HG02870 (cell line): ENCODE measurements at regions not wholly inside any gene's neighbourhood (a gene's known extent, or its start where the extent isn't known, plus 50 kb on each side); places are given as distances from the start of the nearest gene placed in this dataset.
"Not testable (repeated sequence)": the region's sequence is repeated elsewhere in the genome, so short reads cannot be mapped to it uniquely, and the experiment has no call there.

Experiments
- ATAC-seq: cut with Tn5 transposase; IDR thresholded peaks from one replicate; pipeline ENCODE4 v1.9.1; 2021; ENCODE audit warnings: mild to moderate bottlenecking, moderate library complexity; ENCODE audit not compliant: unreplicated experiment

DNA sequence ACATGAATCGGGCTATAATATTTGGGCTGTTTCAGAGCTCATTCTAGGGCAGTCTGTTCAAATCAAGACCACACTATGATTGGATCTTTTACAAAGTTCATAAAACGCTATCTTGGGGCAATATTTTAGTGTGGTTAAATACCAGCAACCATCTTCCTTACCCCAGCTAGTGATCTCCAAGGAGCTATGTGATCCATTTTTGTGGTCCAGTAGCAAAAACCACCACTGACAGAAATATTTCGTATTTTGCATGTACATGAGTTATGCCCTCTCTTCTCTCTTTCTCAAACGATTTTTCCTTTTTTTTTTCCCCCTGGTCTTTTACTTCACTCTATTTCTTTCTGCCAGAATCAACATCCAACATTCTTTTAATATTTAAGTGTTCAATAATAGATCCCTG is 280.6 kb upstream of the KITLG start:
- no peak for ATAC-seq

DNA sequence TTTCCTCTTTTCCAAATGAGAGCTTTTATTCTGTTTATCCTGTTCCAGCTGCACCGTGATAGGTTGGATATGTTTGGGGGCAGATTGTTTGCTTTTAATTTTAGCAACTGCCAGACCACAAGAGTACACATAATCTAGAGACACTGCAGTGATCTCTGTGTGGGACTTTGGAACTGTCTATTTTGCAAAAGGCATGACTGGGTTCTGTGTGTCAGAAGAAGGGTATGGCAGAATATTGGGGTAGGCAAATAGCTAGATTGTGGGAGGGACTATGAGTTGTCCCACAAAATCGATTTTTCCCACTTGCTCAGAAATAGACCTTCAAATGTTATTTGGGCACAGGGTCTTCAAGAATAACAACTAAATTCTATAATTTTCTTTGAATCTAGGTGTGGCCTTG is 275.9 kb upstream of the KITLG start:
- ATAC-seq: no peak

DNA sequence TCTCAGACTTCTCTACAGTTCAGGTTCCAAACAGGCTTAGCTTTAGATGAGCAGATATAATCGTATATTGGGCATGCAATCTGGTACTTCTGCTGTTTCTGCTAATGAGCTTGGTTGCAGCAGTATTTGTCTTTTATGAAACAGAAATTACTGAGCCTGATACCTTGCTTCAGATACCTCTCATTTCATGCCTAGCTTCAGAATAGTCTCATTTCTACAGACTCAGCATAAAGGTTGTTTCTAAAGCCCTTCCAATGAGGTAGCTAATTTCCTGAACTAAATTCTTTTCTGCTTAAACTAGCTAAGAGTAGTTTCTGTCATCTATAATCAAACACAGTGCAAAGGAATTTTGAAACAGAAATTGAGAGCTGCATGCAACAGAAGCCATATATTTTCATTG is 275.0 kb upstream of the KITLG start:
- no peak for ATAC-seq

DNA sequence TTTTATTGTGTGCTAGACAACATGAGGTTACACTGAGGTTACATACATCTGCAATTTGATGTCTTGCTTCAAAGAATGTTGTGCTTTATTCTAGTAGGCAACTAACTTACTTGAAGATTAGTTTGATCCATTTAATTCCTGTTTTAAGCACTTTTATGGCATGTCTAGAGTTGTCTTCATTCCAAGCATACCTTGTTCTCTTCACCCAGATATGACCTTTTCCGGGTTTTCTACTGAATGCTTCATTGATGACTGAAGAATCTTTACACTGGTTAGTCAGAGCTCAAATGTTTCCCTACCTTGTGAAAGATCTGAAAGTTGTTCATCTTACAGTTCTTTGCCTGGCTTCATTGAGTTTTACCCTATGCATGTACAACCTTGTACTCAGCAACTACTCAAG is 274.0 kb upstream of the KITLG start:
- no peak for ATAC-seq

DNA sequence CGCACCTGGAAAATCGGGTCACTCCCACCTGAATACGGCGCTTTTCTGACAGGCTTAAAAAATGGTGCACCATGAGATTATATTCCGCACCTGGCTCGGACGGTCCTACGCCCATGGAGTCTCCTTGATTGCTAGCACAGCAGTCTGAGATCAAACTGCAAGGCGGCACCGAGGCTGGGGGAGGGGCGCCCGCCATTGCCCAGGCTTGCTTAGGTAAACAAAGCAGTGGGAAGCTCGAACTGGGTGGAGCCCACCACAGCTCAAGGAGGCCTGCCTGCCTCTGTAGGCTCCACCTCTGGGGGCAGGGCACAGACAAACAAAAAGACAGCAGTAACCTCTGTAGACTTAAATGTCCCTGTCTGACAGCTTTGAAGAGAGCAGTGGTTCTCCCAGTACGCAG is 267.0 kb upstream of the KITLG start:
- not testable (repeated sequence) for ATAC-seq

DNA sequence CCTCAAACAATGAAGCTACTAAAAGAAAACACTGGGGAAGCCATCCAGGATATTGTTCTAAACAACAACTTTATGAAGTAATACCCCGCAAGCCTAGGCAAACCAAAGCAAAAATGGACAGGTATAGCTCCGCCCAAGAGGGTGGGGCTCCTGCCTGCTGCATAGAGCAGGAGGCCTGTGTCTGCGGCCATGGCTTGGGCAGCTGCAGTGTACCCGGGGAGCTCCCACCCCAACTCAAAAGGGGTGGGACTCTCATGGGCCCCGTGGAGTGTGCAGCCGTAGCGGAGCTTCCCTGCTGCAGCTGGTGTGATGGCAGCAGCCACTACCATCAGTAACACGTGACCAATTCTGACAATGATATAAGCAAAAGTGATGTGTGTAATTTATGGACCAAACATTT is 264.2 kb upstream of the KITLG start:
- ATAC-seq: no peak

DNA sequence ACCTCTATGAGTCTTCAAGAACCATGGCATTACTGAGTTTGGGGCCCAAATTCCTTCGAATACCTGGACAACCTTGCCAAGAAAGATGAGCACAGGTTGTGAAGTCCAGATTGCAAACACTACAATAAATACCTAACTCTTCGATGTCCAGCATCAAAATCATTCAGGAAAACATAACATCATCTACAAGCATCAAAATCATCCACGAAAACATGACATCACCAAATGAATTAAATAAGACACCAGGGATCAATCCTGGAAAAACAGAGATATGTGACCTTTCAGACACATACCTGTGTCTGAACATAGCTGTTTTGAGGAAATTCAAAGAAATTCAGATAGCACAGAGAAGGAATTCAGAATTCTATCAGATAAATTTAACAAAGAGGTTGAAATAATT is 262.0 kb upstream of the KITLG start:
- ATAC-seq: no peak

DNA sequence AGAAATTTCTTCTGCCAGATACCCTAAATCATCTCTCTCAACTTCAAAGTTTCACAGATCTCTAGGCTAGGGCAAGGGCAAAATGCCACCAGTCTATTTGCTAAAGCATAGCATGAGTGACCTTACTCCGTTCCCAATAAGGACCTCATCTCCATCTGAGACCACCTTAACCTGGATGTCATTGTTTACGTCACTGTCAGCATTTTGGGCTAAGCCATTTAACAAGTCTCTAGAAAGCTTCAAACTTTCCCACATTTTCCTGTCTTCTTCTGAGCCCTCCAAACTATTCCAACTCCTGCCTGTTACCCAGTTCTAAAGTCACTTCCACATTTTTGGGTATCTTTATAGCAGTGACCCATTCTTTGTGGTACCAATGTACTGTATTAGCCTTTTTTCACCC is 259.2 kb upstream of the KITLG start:
- ATAC-seq: no peak

DNA sequence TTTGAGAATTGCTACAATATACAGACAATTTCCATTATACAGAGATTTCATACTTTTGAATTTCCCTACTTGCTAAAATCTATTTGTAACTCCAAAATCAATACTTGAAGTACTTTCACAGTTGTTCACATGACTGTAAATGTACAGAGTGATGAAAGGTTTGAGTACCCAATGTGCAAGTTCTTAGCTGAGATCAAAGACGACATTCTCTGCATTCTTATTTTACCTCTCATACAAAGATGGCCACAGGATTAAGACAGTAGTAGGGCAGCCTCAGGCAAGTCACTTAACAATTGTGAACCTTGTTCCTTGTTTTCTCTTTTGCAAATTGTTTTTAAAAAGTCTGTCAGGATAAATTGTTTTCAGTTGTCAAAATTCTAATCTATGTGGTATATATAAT is 255.9 kb upstream of the KITLG start:
- no peak for ATAC-seq

DNA sequence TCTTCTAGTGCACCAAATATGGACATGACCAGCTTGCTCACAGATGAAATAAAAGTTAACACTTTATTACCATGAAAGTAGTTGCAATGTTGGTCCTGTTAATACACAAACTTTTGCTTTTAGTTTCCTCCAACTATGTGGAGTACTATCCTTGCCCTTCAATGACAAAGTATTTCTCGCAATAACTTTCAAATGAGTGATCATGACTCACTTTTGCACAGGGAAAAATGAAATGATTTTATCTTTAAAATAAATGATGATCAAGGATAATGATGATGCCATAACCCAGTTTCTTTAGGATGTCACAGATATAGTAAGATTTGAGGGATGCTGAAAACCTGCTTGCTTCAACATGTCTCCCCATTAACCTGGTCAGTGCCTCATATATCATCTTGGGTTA is 254.0 kb upstream of the KITLG start:
- ATAC-seq: no peak

DNA sequence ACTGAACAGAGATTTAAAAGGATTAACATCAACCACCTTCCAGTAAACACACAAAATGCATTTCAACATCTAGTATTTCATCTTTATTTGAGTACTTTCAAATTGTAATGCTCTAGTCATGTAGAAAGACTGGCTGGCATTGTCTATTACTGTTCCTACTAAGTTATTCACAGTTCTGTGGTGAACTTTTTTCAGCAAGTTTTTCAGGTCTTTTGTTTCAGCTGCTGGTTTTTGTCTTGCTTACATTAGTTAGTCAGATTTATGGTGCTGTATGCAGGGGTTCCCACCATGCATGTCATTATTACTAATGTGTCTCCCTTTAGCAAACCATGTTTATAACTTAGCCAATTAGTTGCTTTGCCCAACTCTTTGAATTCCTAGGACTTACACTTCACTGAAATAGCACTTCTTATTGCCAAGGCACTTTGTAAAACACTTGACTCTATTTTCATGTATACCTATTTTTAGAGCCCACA is 253.4 kb upstream of the KITLG start:
- ATAC-seq: no peak

DNA sequence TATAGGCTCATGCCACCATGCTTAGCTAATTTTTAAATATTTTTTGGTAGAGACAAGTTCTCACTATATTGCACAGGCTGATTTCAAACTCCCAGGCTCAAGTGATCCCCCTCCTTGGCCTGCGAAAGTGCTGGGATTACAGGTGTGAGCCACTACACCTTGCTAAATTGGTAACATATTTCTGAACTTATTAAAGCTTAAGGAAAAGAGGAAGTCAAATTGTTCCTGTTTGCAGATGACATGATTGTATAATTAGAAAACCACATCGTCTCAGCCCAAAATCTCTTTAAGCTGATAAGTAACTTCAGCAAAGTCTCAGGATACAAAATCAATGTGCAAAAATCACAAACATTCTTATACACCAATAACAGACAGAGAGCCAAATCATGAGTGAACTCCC is 248.3 kb upstream of the KITLG start:
- ATAC-seq: not testable (repeated sequence)

DNA sequence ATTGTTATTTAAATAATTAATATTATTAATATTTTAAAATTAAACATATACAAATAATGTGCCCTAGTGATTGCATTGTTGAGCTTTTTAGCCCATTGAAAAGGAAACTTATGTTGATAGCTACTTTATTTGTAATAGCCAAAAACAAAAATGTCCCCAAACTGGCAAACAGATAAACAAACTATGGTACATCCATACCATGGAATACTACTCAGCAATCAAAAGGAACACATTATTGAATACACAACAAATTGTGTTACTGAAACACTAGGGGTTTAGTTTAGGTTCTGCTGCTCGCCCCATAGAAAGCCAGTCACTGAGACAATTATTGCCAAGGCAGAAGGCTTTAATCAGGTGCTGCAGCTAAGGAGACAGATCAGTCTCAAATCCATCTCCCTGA is 239.7 kb upstream of the KITLG start:
- ATAC-seq: no peak

DNA sequence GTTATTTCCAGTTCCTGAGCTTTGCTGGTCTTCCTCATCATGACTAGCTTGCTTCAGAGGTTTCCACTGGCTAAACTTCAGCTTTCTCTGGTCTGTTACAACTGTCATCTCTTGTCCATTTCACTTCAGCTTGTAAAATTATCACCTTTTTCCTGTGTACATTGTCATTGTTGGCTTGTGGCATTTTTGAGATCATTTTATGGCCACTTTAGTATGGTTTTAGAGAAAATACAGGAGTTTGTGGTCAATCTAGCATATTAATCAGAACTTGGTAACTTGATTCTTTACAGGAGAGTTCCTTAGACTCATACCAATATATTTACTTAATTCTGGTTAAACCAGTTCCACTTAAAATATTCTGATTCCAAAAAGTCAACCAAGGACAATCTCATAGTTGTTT is 235.9 kb upstream of the KITLG start:
- ATAC-seq: no peak

DNA sequence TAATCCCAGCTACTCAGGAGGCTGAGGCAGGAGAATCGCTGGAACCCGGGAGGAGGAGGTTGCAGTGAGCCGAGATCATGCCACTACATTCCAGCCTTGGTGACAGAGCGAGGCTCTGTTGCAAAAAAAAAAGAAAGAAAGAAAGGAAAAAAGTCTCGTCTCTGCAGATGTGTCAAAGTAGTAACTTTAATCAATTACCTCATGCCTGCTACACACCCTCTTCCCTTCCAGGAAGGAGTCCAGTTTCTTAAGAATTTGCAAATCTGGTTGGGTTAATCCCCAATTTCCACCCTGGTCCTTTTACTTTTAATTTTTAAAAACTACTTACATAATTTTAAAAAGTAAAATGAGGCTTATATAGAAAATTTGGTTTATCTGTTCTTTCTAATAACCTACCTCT is 234.5 kb upstream of the KITLG start:
- no peak for ATAC-seq

DNA sequence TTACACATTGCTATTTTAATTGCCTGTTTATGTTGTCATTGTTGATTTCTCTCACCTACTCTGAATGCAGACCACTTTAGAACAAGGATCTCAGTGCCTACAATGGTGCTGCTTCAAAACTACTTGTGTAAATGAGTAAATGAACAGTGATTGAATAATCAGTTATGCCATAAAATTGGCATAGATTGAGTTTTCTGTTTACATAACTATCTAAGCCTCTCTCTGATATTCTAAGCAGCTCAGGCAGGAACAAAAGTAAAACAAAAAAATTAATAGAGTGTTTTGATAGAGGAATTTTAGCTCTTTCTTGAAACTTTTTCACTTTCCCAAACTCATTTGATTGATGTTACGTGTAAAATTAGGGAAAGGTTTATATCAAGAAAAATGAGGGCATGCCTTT is 232.3 kb upstream of the KITLG start:
- ATAC-seq: no peak

DNA sequence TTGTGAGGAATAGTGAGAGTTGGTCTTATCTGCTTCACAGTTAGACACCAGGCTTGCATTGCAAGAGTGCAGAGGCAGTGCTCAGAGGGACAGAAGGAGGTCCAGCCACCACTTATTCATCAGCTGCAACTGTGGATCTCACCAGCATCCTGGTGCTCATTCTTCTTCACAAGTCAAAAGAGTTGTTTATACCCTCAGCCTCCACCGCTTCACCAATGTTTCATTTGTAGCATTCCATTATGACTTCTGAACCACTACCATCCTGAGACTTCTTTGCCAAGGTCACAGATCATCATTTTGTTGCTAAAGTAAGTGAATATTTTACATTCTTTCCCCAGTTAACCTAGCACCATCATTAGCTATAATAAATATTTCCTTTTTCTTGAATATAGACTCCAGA is 230.5 kb upstream of the KITLG start:
- ATAC-seq: no peak

DNA sequence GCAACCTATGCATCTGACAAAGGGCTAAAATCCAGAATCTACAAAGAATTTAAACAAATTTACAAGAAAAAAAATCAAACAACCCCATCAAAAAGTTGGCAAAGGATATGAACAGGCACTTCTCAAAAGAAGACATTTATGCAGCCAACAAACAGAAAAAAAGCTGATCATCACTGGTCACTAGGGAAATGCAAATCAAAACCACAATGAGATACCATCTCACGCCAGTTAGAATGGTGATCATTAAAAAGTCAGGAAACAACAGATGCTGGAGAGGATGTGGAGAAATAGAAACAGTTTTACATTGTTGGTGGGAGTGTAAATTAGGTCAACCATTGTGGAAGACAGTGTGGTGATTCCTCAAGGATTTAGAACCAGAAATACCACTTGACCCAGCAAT is 229.6 kb upstream of the KITLG start:
- ATAC-seq: not testable (repeated sequence)

DNA sequence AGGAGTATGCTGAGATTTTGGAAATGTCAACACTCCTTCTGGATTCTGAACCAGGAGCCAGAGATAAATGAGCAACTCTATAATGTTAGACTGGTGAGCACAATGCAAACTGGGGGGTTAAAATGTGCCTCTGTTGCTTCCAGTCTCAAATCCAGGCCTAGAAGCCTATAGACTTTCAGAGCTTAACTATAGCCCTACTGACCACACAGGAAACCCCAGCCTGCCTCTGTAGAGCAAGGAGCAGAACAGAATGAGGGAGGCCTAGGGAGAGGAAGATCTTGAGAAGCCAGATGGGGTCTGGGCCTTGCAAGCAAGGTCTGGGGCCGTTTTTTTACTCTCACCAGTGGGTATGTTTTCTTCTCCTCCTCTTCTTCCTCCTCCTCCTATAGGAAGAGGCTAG is 225.4 kb upstream of the KITLG start:
- no peak for ATAC-seq

DNA sequence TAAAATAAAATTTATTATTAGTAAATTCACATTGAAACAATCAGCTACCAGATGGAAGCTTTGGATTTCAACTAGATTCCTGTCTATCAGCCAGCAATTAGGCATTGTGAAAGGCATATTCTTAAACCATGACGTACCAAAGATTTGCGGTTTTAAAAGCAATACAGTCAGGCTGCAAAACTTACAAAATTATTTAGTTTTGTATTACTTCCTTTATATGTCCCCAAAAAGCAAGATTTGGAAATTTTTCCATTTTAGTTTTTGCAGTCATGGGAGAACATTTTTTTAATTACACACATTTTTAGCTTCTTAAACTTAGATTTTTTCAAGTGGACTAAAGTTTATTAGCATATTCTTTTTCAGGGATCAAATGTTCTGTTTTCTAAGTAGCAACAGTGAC is 225.0 kb upstream of the KITLG start:
- ATAC-seq: no peak

DNA sequence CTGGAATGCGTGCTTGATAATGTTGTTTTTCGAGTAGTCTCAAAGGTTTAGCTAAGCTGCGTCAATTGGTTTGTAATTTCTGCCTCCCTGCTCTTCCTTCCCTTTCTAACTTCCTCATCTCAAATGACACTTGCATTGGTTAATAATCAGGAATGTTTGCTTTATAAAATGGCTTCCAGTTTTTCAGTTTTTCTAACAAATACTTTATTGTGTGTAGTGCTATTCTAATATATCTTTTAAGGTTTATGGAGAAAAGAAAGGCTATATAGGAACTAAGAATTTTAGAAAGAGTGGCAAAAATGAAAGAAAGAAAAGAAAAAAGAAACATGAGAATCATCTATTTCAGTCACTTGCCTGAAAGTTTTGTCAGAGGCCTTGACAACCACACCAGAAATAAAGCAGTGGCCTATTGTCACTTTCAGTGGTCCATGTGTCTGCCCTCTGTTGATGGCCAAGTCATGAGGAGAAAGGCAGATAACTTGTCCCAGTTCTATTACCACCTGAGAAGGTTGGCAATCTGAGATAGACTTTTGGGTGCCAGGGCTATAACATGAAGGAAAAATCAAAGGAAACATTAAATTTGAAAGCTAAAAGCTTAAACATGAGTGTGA is 221.9 kb upstream of the KITLG start:
- ATAC-seq: no peak

DNA sequence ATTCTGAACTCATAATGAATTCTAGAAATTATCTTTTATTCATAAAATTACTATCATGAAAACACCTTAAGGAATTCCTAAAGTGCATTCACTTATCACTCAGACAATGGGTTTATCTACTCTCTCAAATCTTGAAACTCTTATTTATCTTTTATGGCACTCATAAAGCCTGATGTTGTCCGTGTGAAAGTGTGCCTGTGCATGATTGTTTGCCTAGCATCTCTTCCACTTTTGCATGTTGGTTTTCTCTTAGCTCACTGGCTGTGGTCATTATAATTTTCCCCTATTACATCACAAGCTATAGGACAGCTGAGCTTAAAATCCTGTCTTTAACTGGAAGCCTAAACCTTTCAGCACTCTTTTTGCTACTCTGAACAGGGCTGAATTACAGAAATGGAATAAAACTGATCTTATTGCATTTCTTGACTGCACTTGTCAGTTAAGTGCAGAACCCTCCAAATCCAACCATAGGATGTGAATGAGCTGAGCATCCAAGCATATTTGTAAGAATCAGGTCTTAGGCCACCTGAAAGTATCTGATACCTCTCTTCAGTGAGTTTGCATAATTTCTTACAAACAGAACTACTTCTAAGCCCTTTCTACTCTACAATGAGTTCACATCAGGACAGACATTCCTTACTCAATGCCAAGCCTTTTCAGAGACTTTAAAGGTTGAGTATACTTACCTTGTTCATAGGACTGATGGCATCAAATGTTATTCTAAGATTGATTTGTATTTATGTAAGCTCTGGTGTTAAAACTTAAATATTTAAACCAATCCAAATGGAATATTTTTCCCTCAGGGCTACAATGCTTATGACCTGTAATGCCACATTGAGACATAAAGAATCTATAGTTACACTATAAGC is 221.2 kb upstream of the KITLG start:
- no peak for ATAC-seq

DNA sequence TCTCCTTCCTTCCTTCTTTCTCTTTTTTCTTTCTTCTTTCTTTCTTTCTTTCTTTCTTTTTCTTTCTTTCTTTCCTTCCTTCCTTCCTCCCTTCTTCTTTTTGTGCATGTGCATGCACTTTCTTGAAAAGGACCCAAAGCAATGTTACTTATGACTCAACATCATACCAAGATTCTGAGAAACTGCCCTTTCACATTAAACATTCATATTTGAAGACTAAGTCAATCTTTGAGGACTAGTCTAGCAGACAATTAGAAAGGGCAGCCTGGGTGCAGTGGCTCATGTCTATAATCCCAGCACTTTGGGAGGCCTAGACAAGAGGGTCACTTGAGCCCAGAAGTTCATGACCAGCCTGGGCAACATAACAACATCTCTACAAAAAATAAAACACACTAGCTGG is 212.8 kb upstream of the KITLG start:
- ATAC-seq: no peak
